RPMI7951 (cell line): ENCODE measurements at regions not wholly inside any gene's neighbourhood (a gene's known extent, or its start where the extent isn't known, plus 50 kb on each side); places are given as distances from the start of the nearest gene placed in this dataset.
"Not testable (repeated sequence)": the region's sequence is repeated elsewhere in the genome, so short reads cannot be mapped to it uniquely, and the experiment has no call there.

ENCODE experiments used
- DNase-seq: peaks from one replicate; pipeline ENCODE4 v3.0.0-alpha.2; 2012; ENCODE audit warnings: low read depth

GRCh38 chr11:71721840-71722239 lies 111.2 kb upstream of the DEFB108B start:
- DNase-seq, result not testable (repeated sequence)

- DNase-seq, result not testable (repeated sequence)
Observed at GRCh38 chr11:71723991-71724390, 109.0 kb upstream of the DEFB108B start.

- not testable (repeated sequence) for DNase-seq
Observed at GRCh38 chr11:71730748-71731147, 102.3 kb upstream of the DEFB108B start.

DNA sequence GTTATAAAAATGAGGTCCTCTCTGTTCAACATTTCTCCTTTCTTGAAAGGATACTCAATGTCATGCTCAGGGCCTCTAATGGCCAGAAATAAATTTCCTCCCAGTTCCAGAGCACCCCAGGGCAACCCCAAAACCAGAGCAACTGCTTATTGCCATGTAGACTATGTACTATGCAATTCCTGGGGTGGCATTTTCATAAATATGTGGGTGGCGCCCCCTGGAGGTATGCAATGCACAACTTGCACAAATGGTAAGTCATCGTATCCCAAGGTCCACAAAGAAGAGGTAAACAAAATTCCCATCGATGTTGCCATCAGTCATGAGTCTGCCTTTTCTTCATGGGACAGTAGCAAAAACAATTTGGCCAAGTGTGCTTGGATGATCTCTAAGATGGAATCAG lies 98.6 kb upstream of the DEFB108B start:
- DNase-seq, result not testable (repeated sequence)

GRCh38 chr11:71738317-71738716 lies 94.7 kb upstream of the DEFB108B start:
- DNase-seq, result not testable (repeated sequence)

DNA sequence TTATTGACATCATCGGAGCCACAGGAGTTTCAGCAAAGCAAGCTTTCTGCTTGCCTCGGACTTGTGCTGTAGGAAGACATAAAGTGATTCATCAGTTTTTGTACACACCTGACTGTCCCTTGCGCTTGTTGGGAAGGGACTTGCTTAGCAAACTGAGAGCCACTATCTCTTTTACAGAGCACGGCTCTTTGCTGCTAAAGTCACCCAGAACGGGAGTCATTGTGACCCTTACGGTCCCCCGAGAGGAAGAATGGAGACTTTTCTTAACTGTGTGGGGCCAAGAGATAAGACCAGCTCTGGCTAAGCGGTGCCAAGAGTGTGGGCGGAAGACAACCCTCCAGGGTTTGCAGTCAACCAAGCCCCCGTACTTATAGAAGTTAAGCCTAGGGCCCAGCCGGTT lies 89.6 kb upstream of the DEFB108B start:
- DNase-seq, result not testable (repeated sequence)

GRCh38 chr11:71745656-71746055 lies 87.3 kb upstream of the DEFB108B start:
- DNase-seq, result not testable (repeated sequence)

DNA sequence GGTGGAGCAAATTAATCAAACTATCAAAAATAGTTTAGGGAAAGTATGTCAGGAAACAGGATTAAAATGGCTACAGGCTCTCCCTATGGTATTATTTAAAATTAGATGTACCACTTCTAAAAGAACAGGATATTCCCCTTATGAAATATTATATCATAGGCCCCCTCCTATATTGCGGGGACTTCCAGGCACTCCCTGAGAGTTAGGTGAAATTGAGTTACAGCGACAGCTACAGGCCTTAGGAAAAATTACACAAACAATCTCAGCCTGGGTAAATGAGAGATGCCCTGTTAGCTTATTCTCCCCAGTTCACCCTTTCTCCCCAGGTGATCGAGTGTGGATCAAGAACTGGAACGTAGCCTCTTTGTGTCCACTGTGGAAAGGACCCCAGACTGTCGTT lies 86.7 kb upstream of the DEFB108B start:
- DNase-seq, result not testable (repeated sequence)

DNA sequence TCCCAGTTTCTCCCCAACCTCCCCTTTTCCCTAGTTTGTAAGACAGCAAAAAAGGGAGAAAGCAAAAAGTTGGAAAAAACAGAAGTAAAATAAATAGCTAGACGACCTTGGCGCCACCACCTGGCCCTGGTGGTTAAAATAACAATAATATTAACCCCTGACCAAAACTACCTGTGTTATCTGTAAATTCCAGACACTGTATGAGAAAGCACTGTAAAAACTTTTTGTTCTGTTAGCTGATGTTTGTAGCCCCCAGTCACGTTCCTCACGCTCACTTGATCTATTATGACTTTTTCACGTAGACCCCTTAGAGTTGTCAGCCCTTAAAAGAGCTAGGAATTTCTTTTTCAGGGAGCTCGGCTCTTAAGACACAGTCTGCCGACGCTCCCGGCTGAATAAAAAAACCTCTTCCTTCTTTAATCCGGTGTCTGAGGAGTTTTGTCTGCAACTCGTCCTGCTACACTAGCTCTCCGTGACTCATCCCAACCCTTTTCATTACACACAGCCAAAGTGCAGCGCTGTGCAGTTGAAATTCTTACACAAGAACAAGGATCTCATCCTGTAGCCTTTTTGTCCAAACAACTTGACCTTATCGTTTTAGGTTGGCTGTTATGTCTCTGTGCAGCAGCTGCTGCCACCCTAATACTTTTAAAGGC lies 83.9 kb upstream of the DEFB108B start:
- not testable (repeated sequence) for DNase-seq

GRCh38 chr11:71750908-71751307 lies 82.1 kb upstream of the DEFB108B start:
- DNase-seq, result not testable (repeated sequence)

GRCh38 chr11:71764695-71765491 lies 68.1 kb upstream of the DEFB108B start:
- not testable (repeated sequence) for DNase-seq

DNA sequence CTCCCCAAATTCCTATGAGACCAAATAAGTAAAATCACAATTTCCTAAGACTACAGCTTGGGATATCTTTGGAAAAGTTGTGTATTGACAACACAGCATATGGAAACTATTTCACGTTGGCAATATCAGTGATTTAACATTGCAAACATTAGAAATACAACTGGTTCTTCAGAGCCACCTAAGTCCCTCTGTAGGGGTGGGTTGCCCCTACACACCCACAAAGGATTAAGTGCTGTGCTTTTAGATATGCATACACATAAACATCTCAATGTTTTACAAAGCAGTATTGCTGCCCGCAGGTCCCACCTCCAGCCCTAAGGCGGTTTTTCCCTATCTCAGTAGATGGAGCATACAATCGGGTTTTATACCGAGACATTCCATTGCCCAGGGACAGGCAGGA lies 66.0 kb upstream of the DEFB108B start:
- not testable (repeated sequence) for DNase-seq

GRCh38 chr11:71772193-71772592 lies 60.8 kb upstream of the DEFB108B start:
- peak; percentile 18 for DNase-seq

DNA sequence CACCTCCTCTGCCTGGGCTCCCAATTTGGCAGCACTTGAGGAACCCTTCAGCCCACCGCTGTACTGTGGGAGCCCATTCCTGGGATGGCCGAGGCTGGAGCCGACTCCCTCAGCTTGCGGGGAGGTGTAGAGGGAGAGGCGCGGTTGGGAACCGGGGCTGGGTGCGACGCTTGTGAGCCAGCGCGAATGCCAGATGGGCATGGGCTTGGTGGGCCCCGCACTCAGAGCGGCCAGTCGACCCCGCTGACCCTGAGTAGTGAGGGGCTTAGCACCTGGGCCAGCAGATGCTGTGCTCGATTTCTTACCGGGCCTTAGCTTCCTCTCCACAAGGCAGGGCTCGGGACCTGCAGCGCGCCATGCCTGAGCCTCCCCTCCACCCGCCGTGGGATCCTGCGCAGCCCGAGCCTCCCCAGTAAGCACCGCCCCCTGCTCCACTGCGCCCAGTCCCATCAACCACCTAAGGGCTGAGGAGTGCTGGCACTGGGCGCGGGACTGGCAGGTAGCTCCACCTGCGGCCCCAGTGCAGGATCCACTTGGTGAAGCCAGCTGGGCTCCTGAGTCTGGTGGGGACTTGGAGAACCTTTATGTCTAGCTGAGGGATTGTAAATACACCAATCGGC lies 58.3 kb upstream of the DEFB108B start:
- DNase-seq, result no peak

DNA sequence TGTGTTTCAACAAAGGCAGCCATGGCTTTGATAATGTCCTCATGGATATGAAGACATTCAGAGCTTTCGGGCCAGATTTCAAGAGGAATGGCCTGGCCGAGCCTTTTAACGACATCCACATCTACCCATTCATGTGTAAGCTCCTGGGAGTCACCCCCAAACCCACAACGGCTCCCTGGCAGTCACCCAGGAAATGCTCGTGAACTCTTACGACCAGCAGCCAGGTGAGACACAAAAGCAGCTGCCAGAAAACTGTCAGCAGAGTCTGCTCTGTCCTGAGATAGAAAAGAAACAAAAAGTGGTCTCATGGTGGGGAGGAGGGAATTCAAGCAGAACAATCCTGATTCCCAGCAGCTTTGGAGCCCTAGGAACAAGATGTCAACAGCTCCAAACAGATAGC lies 52.9 kb upstream of the DEFB108B start:
- not testable (repeated sequence) for DNase-seq

- peak; percentile 14 for DNase-seq
Observed at GRCh38 chr11:71780771-71781170, 52.2 kb upstream of the DEFB108B start.

DNA sequence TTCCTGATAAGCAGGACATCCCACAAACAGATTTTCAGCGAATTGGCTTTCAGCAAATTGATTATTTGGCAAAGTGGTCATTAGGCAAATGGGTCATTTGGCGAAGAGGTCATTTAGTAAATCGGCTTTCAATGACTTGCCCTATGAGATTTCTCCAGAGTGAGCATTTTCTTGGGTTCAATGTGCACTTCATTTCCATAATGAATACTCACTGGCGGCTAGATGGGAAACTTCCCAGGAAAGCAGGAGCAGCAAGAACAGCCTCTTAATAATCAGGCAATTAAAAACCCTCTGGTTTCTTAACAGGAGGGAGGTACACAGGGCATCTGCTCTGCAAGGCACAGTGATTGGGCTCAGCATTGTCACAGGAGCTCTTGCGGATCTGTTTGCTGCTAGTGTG lies 51.5 kb upstream of the DEFB108B start:
- not testable (repeated sequence) for DNase-seq

GRCh38 chr11:71782229-71782861 lies 50.7 kb upstream of the DEFB108B start:
- not testable (repeated sequence) for DNase-seq

GRCh38 chr11:71783191-71783590 lies 49.8 kb upstream of the DEFB108B start:
- DNase-seq, result peak; percentile 61
